ENCODE measurements at regions not wholly inside any gene's neighbourhood (a gene's known extent, or its start where the extent isn't known, plus 50 kb on each side); places are given as distances from the start of the nearest gene placed in this dataset.

DNA sequence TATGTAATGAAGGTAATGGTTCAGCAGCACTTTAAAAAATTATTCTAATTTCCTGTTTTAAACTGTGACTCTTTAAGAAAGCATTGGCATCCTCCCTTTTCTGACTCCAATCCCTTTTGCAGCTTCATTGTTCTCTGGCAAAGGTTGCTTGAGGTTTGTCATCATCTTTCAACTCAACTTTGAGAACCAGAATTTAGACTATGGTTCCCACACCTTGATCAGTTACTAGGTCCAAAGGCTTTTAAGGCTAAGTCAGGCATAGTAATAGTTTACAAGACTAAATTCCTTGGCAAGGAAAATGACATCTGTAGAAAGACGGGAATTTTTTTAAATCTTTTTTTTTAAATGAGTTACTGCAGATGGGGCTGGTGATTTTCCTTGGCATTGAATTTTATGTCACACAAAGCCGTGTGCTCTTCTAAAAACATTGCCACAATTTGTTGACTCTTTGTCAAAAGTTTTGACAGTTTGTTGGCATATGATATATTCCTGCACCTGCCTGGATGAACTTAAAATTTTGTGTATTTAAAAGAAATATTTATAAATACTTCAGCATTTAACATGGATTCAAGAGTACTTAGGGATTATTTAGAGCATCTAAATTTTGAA, 451.0 kb downstream of the MEIS1 start:
- Histone ChIP-seq H3K4me3 (replicated peaks in 1 of 3; ENCODE audit: insufficient read depth in 1 of 3, low read depth in 1 of 3, low read length in 3 of 3) (no peak overlapping the region), H3K4me2 (ENCODE audit: insufficient read depth, low read length) (no peak overlapping the region), H3K79me2 (ENCODE audit: control insufficient read depth, insufficient read depth, low read length) (no peaks in the 10 kb centered on the region), H3K27ac (ENCODE audit: insufficient read depth, low read depth, low read length) (no peak overlapping the region), H3K4me1 (ENCODE audit: control insufficient read depth, extremely low read depth, insufficient read depth, low read length) (no peaks in the 10 kb centered on the region), H3K36me3 (ENCODE audit: control insufficient read depth in 2 of 2, extremely low read depth in 1 of 2, insufficient read depth in 2 of 2, low read length in 2 of 2) (no peaks in the 10 kb centered on the region), H4K20me1 (replicated peaks; ENCODE audit: control insufficient read depth, extremely low read depth, insufficient read depth, low read length) (no peaks in the 10 kb centered on the region), H3K9ac (replicated peaks; ENCODE audit: extremely low read depth, insufficient read depth, low read length) (no peak overlapping the region), H3K27me3 (ENCODE audit: control insufficient read depth in 2 of 2, insufficient read depth in 2 of 2, low read length in 2 of 2) (no peaks in the 10 kb centered on the region), H3K9me1 (replicated peaks; ENCODE audit: control insufficient read depth, extremely low read depth, insufficient read depth, low read length) (no peaks in the 10 kb centered on the region), H3K9me3 (replicated peaks; ENCODE audit: control insufficient read depth, insufficient read depth, low read length) (no peaks in the 10 kb centered on the region), H2AFZ (ENCODE audit: low read depth, low read length) (no peak overlapping the region)
- dilution Hi-C loops (cut with MboI; ENCODE audit: extremely low pct_ligation_motif_present, low sequenced_read_pairs) (no loop called here), intact Hi-C loops (cut with micrococcal nuclease) (no loop called here)
- ChIA-PET CTCF (interaction anchor here (1.0 kb wide), 1 partner anchor 329 kb away, joined by 3 read pairs; no protein-coding TSS in a partner anchor), POLR2A (no interaction called here)
- TF ChIP-seq MYC (IDR thresholded peaks at IDR 0.05; ENCODE audit: low read depth, low read length): no peak
- TF ChIP-seq, protein P1, sequence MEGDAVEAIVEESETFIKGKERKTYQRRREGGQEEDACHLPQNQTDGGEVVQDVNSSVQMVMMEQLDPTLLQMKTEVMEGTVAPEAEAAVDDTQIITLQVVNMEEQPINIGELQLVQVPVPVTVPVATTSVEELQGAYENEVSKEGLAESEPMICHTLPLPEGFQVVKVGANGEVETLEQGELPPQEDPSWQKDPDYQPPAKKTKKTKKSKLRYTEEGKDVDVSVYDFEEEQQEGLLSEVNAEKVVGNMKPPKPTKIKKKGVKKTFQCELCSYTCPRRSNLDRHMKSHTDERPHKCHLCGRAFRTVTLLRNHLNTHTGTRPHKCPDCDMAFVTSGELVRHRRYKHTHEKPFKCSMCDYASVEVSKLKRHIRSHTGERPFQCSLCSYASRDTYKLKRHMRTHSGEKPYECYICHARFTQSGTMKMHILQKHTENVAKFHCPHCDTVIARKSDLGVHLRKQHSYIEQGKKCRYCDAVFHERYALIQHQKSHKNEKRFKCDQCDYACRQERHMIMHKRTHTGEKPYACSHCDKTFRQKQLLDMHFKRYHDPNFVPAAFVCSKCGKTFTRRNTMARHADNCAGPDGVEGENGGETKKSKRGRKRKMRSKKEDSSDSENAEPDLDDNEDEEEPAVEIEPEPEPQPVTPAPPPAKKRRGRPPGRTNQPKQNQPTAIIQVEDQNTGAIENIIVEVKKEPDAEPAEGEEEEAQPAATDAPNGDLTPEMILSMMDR (IDR thresholded peaks at IDR 0.05; ENCODE audit: extremely low read depth in 1 of 2, insufficient read depth in 1 of 2, low read depth in 1 of 2, low read length in 2 of 2): no peak
- TF ChIP-seq POLR2A (IDR thresholded peaks at IDR 0.05; ENCODE audit: low read depth, low read length): no peak
- no peak for TF ChIP-seq FOS (IDR thresholded peaks at IDR 0.05; ENCODE audit: borderline replicate concordance, insufficient read depth, low read length)
- DNase-seq (ENCODE audit: low read depth, low spot score) (no peak), FAIRE-seq (no peak)
- BruUV-seq (replicated peaks): no TSS peak

- Histone ChIP-seq H3K4me1 (ENCODE audit: control insufficient read depth, extremely low read depth, insufficient read depth, low read length) (no peaks in the 10 kb centered on the region), H2AFZ (ENCODE audit: low read depth, low read length) (no peak overlapping the region), H3K27ac (ENCODE audit: insufficient read depth, low read depth, low read length) (no peak overlapping the region), H4K20me1 (replicated peaks; ENCODE audit: control insufficient read depth, extremely low read depth, insufficient read depth, low read length) (no peaks in the 10 kb centered on the region), H3K36me3 (ENCODE audit: control insufficient read depth in 2 of 2, extremely low read depth in 1 of 2, insufficient read depth in 2 of 2, low read length in 2 of 2) (no peaks in the 10 kb centered on the region), H3K79me2 (ENCODE audit: control insufficient read depth, insufficient read depth, low read length) (no peaks in the 10 kb centered on the region), H3K9ac (replicated peaks; ENCODE audit: extremely low read depth, insufficient read depth, low read length) (no peak overlapping the region), H3K9me3 (replicated peaks; ENCODE audit: control insufficient read depth, insufficient read depth, low read length) (no peaks in the 10 kb centered on the region), H3K27me3 (ENCODE audit: control insufficient read depth in 2 of 2, insufficient read depth in 2 of 2, low read length in 2 of 2) (no peaks in the 10 kb centered on the region), H3K4me2 (ENCODE audit: insufficient read depth, low read length) (no peak overlapping the region), H3K9me1 (replicated peaks; ENCODE audit: control insufficient read depth, extremely low read depth, insufficient read depth, low read length) (no peaks in the 10 kb centered on the region), H3K4me3 (replicated peaks in 1 of 3; ENCODE audit: insufficient read depth in 1 of 3, low read depth in 1 of 3, low read length in 3 of 3) (no peak overlapping the region)
- intact Hi-C loops (cut with micrococcal nuclease) (no loop called here), dilution Hi-C loops (cut with MboI; ENCODE audit: extremely low pct_ligation_motif_present, low sequenced_read_pairs) (no loop called here)
- no peak for DNase-seq (ENCODE audit: low read depth, low spot score)
- no peak for FAIRE-seq
- no TSS peak for BruUV-seq (replicated peaks)
- ChIA-PET CTCF (no interaction called here), POLR2A (no interaction called here)
- TF ChIP-seq POLR2AphosphoS5 (IDR thresholded peaks at IDR 0.05; ENCODE audit: insufficient read depth, low read depth, low read length) (no peak), FOS (IDR thresholded peaks at IDR 0.05; ENCODE audit: borderline replicate concordance, insufficient read depth, low read length) (no peak), GATA2 (IDR thresholded peaks at IDR 0.05; ENCODE audit: insufficient read depth, insufficient read length, low read depth, low read length) (no peak), POLR2A (IDR thresholded peaks at IDR 0.05; ENCODE audit: low read depth, low read length) (no peak), MYC (IDR thresholded peaks at IDR 0.05; ENCODE audit: low read depth, low read length) (no peak), JUN (IDR thresholded peaks at IDR 0.05; ENCODE audit: borderline replicate concordance, insufficient read depth, insufficient read length, low read depth) (no peak), EZH2 (IDR thresholded peaks at IDR 0.05; ENCODE audit: borderline replicate concordance, low read depth, low read length, severe bottlenecking) (no peak), MAX (IDR thresholded peaks at IDR 0.05; ENCODE audit: insufficient read depth, insufficient read length) (no peak)
- TF ChIP-seq, protein P1 (IDR thresholded peaks at IDR 0.05; ENCODE audit: extremely low read depth in 1 of 2, insufficient read depth in 1 of 2, low read depth in 1 of 2, low read length in 2 of 2): no peak
Measured at GRCh38 chr2:66888246-66888645, 453.3 kb downstream of the MEIS1 start.

Measured in endothelial cell of umbilical vein (primary cell).